ENCODE measurements at regions not wholly inside any gene's neighbourhood (a gene's known extent, or its start where the extent isn't known, plus 50 kb on each side); places are given as distances from the start of the nearest gene placed in this dataset.

DNA sequence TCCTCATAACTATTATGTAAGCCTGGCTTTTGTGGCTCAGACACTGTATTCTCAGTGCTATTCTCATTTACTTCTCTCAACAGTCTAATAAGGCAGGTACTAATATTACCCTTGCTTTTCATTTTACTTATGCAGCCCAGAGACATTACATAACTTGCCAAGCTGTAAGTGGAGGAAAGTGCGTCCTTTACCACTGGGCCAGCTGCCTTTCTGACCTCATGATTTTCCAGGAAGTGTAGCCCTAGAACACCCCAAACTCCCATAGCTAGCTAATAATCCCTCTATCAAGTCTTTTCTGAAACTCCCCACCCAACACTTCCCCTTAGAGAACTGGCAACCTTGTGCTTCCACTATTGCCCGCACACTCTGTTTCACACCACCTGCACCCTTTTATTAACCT is 192.9 kb upstream of the HMHB1 start:
- CTCF ChIA-PET, result no interaction called here

DNA sequence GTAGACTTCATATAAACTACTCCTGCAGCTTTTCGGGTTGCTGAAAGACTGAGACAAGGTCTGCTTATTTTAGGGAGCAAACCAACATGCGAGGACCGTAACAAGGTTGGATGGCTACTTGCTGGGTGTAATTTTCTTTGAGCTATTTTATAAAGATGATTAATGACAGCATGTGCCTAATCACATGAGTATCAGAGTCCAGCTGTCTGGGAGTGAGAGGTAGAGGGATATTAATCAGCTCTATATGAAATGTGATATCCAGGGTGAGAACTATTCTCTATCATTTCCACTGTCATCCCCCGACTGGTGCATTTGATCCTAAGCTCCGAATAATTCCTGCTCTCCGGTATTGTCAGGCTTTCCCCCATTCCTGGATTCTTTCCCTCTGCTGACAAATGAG is 193.8 kb upstream of the HMHB1 start:
- intact Hi-C loops (cut with micrococcal nuclease; ENCODE audit: unreplicated experiment), result no loop called here
- ATAC-seq, result no peak
- DNase-seq (ENCODE audit: low read depth, low spot score), result no peak
- POLR2A ChIA-PET, result no interaction called here
- in situ Hi-C loops (cut with HindIII; ENCODE audit: low pct_unique_long_range_greater_than_20kb, low sequenced_read_pairs), result no loop called here
- no peak overlapping the region for H3K27ac ChIP-seq (ENCODE audit: low read length)
- no peaks in the 10 kb centered on the region for H3K9me3 ChIP-seq (ENCODE audit: control insufficient read depth, insufficient read depth, low read depth, low read length)
- BruUV-seq (replicated peaks), result no TSS peak
- no peaks in the 10 kb centered on the region for H3K27me3 ChIP-seq (ENCODE audit: control insufficient read depth, insufficient read depth, low read length)
- no peak overlapping the region for H3K4me3 ChIP-seq (ENCODE audit: low read depth in 2 of 2, low read length in 2 of 2)
- TF ChIP-seq, protein P1, sequence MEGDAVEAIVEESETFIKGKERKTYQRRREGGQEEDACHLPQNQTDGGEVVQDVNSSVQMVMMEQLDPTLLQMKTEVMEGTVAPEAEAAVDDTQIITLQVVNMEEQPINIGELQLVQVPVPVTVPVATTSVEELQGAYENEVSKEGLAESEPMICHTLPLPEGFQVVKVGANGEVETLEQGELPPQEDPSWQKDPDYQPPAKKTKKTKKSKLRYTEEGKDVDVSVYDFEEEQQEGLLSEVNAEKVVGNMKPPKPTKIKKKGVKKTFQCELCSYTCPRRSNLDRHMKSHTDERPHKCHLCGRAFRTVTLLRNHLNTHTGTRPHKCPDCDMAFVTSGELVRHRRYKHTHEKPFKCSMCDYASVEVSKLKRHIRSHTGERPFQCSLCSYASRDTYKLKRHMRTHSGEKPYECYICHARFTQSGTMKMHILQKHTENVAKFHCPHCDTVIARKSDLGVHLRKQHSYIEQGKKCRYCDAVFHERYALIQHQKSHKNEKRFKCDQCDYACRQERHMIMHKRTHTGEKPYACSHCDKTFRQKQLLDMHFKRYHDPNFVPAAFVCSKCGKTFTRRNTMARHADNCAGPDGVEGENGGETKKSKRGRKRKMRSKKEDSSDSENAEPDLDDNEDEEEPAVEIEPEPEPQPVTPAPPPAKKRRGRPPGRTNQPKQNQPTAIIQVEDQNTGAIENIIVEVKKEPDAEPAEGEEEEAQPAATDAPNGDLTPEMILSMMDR (IDR thresholded peaks at IDR 0.05), result no peak
- TF ChIP-seq POLR2AphosphoS5 (IDR thresholded peaks at IDR 0.05; ENCODE audit: low read depth, low read length), result no peak
- TF ChIP-seq, protein P2, sequence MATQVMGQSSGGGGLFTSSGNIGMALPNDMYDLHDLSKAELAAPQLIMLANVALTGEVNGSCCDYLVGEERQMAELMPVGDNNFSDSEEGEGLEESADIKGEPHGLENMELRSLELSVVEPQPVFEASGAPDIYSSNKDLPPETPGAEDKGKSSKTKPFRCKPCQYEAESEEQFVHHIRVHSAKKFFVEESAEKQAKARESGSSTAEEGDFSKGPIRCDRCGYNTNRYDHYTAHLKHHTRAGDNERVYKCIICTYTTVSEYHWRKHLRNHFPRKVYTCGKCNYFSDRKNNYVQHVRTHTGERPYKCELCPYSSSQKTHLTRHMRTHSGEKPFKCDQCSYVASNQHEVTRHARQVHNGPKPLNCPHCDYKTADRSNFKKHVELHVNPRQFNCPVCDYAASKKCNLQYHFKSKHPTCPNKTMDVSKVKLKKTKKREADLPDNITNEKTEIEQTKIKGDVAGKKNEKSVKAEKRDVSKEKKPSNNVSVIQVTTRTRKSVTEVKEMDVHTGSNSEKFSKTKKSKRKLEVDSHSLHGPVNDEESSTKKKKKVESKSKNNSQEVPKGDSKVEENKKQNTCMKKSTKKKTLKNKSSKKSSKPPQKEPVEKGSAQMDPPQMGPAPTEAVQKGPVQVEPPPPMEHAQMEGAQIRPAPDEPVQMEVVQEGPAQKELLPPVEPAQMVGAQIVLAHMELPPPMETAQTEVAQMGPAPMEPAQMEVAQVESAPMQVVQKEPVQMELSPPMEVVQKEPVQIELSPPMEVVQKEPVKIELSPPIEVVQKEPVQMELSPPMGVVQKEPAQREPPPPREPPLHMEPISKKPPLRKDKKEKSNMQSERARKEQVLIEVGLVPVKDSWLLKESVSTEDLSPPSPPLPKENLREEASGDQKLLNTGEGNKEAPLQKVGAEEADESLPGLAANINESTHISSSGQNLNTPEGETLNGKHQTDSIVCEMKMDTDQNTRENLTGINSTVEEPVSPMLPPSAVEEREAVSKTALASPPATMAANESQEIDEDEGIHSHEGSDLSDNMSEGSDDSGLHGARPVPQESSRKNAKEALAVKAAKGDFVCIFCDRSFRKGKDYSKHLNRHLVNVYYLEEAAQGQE (IDR thresholded peaks at IDR 0.05; ENCODE audit: insufficient read depth in 1 of 2, low read depth in 2 of 2, low read length in 1 of 2), result no peak
- no peak for TF ChIP-seq TCF7L2 (IDR thresholded peaks at IDR 0.05; ENCODE audit: low read depth, low read length)
- CTCF ChIA-PET, result no interaction called here
- no peaks in the 10 kb centered on the region for H3K4me1 ChIP-seq (ENCODE audit: control insufficient read depth, insufficient read depth, low read length)
- H3K36me3 ChIP-seq (ENCODE audit: control insufficient read depth, insufficient read depth, low read length), result no peaks in the 10 kb centered on the region

More for the DNA sequence above, 192.9 kb upstream of the HMHB1 start:
- intact Hi-C loops (cut with micrococcal nuclease; ENCODE audit: unreplicated experiment) (no loop called here), in situ Hi-C loops (cut with HindIII; ENCODE audit: low pct_unique_long_range_greater_than_20kb, low sequenced_read_pairs) (no loop called here)
- H3K4me3 ChIP-seq (ENCODE audit: low read depth in 2 of 2, low read length in 2 of 2), result no peak overlapping the region
- no peaks in the 10 kb centered on the region for H3K9me3 ChIP-seq (ENCODE audit: control insufficient read depth, insufficient read depth, low read depth, low read length)
- H3K36me3 ChIP-seq (ENCODE audit: control insufficient read depth, insufficient read depth, low read length), result no peaks in the 10 kb centered on the region
- TF ChIP-seq, protein P2 (IDR thresholded peaks at IDR 0.05; ENCODE audit: insufficient read depth in 1 of 2, low read depth in 2 of 2, low read length in 1 of 2), result no peak
- TF ChIP-seq, protein P1 (IDR thresholded peaks at IDR 0.05), result no peak
- TF ChIP-seq TCF7L2 (IDR thresholded peaks at IDR 0.05; ENCODE audit: low read depth, low read length) (no peak), POLR2AphosphoS5 (IDR thresholded peaks at IDR 0.05; ENCODE audit: low read depth, low read length) (no peak), SIN3A (IDR thresholded peaks at IDR 0.05; ENCODE audit: borderline replicate concordance, insufficient read depth, low read depth, low read length) (no peak)
- POLR2A ChIA-PET, result no interaction called here
- H3K27ac ChIP-seq (ENCODE audit: low read length), result no peak overlapping the region
- H3K4me1 ChIP-seq (ENCODE audit: control insufficient read depth, insufficient read depth, low read length), result no peaks in the 10 kb centered on the region
- DNase-seq (ENCODE audit: low read depth, low spot score) (no peak), ATAC-seq (no peak)
- BruUV-seq (replicated peaks), result no TSS peak
- no peaks in the 10 kb centered on the region for H3K27me3 ChIP-seq (ENCODE audit: control insufficient read depth, insufficient read depth, low read length)
